ENCODE measurements at regions not wholly inside any gene's neighbourhood (a gene's known extent, or its start where the extent isn't known, plus 50 kb on each side); places are given as distances from the start of the nearest gene placed in this dataset.
"Not testable (repeated sequence)": the region's sequence is repeated elsewhere in the genome, so short reads cannot be mapped to it uniquely, and the experiment has no call there.

- H3K36me3 ChIP-seq (ENCODE audit: insufficient read depth, low read length): no peaks in the 10 kb centered on the region
- H2AFZ ChIP-seq (ENCODE audit: low read length): no peak overlapping the region
- no peak overlapping the region for H3K4me3 ChIP-seq (ENCODE audit: low read depth, low read length, poor library complexity, severe bottlenecking)
- CTCF ChIA-PET (ENCODE audit: unreplicated experiment): no interaction called here
- DNase-seq (ENCODE audit: low spot score): no peak
- no peak overlapping the region for H3K4me2 ChIP-seq (ENCODE audit: low read length)
- TF ChIP-seq EZH2phosphoT487 (IDR thresholded peaks at IDR 0.05; ENCODE audit: borderline replicate concordance, low read depth, low read length): no peak
- no peak for TF ChIP-seq CTCF (conservative IDR thresholded peaks at IDR 0.05; ENCODE audit: low read length)
- no peaks in the 10 kb centered on the region for H4K20me1 ChIP-seq (ENCODE audit: insufficient read depth, low read length)
- no TSS peak for BruUV-seq (replicated peaks)
- intact Hi-C loops (cut with micrococcal nuclease; ENCODE audit: unreplicated experiment): no loop called here
- no peaks in the 10 kb centered on the region for H3K9me2 ChIP-seq (ENCODE audit: insufficient read depth, low read length)
- H3K27ac ChIP-seq (ENCODE audit: low read depth, low read length, poor library complexity, severe bottlenecking): no peak overlapping the region
- no peaks in the 10 kb centered on the region for H3K79me2 ChIP-seq (ENCODE audit: insufficient read depth, low read depth, low read length)
- H3K9me3 ChIP-seq (ENCODE audit: low read length): no peaks in the 10 kb centered on the region
- no peaks in the 10 kb centered on the region for H3K4me1 ChIP-seq (ENCODE audit: insufficient read depth, low read length, poor library complexity, severe bottlenecking)
- POLR2A ChIA-PET: interaction anchor here (0.8 kb wide), 1 partner anchor 10 kb away, joined by 3 read pairs; no protein-coding TSS in a partner anchor
Observed at GRCh38 chr6:85912582-85912981, 269.9 kb upstream of the SYNCRIP start.

GRCh38 chr6:85911067-85911466, 268.4 kb upstream of the SYNCRIP start:
- ChIA-PET POLR2A (no interaction called here), CTCF (ENCODE audit: unreplicated experiment) (no interaction called here)
- no peak overlapping the region for H2AFZ ChIP-seq (ENCODE audit: low read length)
- no peaks in the 10 kb centered on the region for H3K4me1 ChIP-seq (ENCODE audit: insufficient read depth, low read length, poor library complexity, severe bottlenecking)
- H3K4me2 ChIP-seq (ENCODE audit: low read length): no peak overlapping the region
- no peaks in the 10 kb centered on the region for H3K9me3 ChIP-seq (ENCODE audit: low read length)
- H3K79me2 ChIP-seq (ENCODE audit: insufficient read depth, low read depth, low read length): no peaks in the 10 kb centered on the region
- no peaks in the 10 kb centered on the region for H3K9me2 ChIP-seq (ENCODE audit: insufficient read depth, low read length)
- no peaks in the 10 kb centered on the region for H3K36me3 ChIP-seq (ENCODE audit: insufficient read depth, low read length)
- H4K20me1 ChIP-seq (ENCODE audit: insufficient read depth, low read length): no peaks in the 10 kb centered on the region
- intact Hi-C loops (cut with micrococcal nuclease; ENCODE audit: unreplicated experiment): no loop called here
- no TSS peak for BruUV-seq (replicated peaks)
- no peak for TF ChIP-seq EZH2phosphoT487 (IDR thresholded peaks at IDR 0.05; ENCODE audit: borderline replicate concordance, low read depth, low read length)
- no peak for TF ChIP-seq CTCF (conservative IDR thresholded peaks at IDR 0.05; ENCODE audit: low read length)
- DNase-seq (ENCODE audit: low spot score): no peak
- H3K4me3 ChIP-seq (ENCODE audit: low read depth, low read length, poor library complexity, severe bottlenecking): no peak overlapping the region
- H3K27ac ChIP-seq (ENCODE audit: low read depth, low read length, poor library complexity, severe bottlenecking): no peak overlapping the region

GRCh38 chr6:85908120-85908519, 265.4 kb upstream of the SYNCRIP start:
- DNase-seq (ENCODE audit: low spot score); H2AFZ ChIP-seq (ENCODE audit: low read length); H3K9me3 ChIP-seq (ENCODE audit: low read length); H3K4me1 ChIP-seq (ENCODE audit: insufficient read depth, low read length, poor library complexity, severe bottlenecking); H3K4me2 ChIP-seq (ENCODE audit: low read length); H3K79me2 ChIP-seq (ENCODE audit: insufficient read depth, low read depth, low read length); H4K20me1 ChIP-seq (ENCODE audit: insufficient read depth, low read length); H3K9me2 ChIP-seq (ENCODE audit: insufficient read depth, low read length); H3K27ac ChIP-seq (ENCODE audit: low read depth, low read length, poor library complexity, severe bottlenecking); BruUV-seq (replicated peaks); H3K4me3 ChIP-seq (ENCODE audit: low read depth, low read length, poor library complexity, severe bottlenecking); CTCF ChIA-PET (ENCODE audit: unreplicated experiment); intact Hi-C loops (cut with micrococcal nuclease; ENCODE audit: unreplicated experiment); H3K36me3 ChIP-seq (ENCODE audit: insufficient read depth, low read length): not testable (repeated sequence)
- POLR2A ChIA-PET: interaction anchor here (0.7 kb wide), 2 partner anchors 12 to 70 kb away, joined by 3 read pairs; no protein-coding TSS in a partner anchor

Data from OCI-LY7 (cell line).